HuH-7 (cell line): ENCODE measurements at regions not wholly inside any gene's neighbourhood (a gene's known extent, or its start where the extent isn't known, plus 50 kb on each side); places are given as distances from the start of the nearest gene placed in this dataset.
A peak's percentile ranks its signal among the peaks of the same experiment; 100 is the strongest.
"Not testable (repeated sequence)": the region's sequence is repeated elsewhere in the genome, so short reads cannot be mapped to it uniquely, and the experiment has no call there.

Experiments used
- DNase-seq: peaks from one replicate; pipeline ENCODE4 v3.0.0; 2011; ENCODE audit warnings: low spot score

DNA sequence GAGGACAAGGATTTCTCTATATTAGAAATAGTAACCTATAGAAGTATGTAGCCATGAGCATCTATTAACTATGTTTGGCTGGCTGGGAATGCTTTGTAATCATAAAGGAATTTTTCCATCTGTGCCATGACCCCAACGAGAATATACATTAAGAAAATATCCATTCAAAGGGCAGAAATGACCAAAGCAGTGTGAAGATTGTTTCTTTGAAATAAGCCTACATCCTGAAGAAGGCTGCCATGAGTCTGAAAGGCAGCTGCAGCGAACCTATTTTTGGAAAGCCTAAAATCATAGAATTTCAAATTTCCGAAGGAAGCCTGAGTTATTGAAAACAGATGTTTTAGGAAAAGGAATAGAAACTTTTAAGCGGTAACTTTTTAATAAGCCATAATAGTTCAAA is 244.2 kb upstream of the FOXK1 start:
- DNase-seq: no peak

DNA sequence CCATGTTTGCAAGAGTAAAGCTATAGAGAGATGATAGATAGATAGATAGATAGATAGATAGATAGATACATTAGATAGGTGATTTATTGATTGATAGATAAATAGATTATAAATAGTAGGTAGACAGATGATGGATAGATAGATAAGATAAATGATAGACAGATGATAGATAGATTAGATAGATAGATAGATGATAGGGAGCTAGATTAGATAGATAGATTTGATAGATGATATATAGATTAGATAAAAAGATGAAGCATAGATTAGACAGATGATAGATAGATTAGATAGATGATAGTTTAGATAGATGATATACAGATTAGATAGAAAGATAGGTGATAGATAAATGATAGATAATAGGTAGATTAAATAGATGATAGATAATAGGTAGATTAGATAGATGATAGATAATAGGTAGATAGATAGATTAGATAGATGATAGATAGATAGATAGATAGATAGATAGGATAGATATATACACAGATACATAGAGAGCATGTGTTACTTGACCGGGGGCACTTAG is 243.3 kb upstream of the FOXK1 start:
- no peak for DNase-seq

DNA sequence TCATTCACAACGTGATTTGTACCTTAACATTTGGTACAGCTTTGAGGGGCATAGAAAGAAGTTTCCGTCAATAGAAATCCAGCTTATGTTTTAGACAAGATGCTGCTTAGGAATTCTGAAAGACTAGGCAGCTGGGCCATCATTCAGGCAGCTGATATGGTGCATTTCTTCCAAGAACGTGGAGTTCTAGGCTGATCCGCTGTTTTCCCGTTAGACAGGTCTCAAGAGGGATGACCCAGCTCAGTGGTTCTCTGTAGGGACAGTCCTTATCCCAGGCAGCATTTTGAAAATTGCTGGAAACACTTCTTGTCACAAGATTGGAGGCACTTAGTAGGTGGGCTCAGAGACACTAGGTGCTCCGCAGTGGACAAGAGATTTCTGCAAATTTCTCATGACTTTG is 242.7 kb upstream of the FOXK1 start:
- DNase-seq: no peak

DNA sequence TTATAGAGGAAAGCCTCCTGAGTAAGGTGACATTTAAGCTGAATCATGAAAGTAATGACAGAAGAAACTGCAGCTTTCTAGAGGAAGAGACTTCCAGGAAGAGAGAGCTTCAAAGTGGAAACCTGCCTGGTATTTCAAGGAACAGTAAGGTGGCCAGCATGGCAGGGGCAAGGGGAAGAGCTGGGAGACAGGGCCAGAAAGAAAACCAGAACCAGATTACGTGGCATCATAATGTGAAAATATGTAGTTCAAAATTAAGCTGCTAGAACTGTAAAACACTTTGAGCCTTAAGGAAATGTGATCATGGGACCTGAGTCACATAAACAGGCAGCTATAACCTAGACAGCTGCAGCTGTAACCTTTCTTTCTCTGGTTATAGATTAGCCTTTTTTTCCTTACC is 238.0 kb upstream of the FOXK1 start:
- no peak for DNase-seq

DNA sequence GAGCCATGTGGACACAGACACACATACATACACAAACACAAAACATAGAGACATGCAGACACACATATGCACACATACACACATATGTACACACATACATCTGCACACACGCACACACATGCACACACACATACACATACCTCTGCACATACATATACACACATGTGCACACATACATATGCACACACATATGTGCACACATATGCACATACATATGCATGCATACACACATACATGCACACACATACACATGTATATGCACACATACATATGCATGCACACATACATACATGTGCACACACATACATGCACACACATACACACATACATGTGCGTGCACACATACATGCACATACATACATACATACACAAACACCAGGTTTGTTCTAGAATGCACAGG is 236.3 kb upstream of the FOXK1 start:
- no peak for DNase-seq

DNA sequence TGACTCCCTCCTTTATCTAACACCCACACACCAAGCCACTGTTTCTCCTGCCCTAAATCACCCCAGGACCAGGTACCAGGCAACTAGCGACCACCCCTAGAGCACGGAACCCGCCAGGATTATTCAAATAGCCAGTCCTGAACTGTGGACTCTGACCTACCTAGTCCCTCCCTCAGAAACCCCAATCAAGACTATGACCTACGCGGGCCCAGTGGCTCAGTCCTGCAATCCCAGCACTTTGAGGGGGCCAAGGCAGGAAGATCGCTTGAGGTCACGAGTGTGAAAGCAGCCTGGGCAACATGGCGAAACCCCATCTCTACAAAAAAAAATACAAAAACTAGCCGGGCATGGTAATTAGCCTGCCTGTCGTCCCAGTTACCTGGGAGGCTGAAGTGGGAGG is 232.8 kb upstream of the FOXK1 start:
- no peak for DNase-seq

DNA sequence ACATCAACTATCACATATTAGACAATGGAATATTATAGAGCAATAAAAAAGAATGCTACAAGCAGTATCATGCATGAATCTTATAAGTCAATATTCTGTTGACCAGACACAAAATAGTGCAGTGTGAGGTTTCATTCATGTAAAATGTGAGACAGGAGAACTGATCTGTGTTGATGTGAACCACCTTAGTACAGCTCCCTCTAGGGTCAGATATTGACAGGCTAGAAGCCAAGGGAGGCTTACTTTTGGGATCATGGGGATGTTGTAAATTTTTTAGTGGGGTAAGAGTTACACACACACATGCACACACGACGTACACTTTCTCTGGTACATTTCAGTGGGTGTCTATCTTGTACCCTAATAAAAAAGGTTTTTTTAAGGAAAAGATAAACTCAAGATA is 231.6 kb upstream of the FOXK1 start:
- DNase-seq: no peak

DNA sequence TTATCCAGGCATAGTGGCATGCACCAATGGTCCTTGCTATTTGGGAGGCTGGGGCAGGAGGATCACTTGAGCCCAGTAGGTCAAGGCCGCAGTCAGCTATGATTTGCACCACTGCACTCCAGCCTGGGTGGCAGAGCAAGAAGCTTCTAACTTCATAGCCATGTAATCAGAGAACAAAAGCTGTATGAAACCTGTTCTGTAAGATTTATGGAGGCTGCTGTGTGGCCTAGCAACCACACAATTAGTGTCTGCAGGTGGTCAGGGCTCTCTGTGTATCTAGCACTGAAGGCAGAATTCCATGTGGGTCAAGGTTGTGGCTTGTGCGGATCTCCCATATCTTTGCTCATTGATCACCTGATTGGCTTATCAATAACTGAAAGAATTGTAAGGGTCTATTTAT is 221.5 kb upstream of the FOXK1 start:
- no peak for DNase-seq

DNA sequence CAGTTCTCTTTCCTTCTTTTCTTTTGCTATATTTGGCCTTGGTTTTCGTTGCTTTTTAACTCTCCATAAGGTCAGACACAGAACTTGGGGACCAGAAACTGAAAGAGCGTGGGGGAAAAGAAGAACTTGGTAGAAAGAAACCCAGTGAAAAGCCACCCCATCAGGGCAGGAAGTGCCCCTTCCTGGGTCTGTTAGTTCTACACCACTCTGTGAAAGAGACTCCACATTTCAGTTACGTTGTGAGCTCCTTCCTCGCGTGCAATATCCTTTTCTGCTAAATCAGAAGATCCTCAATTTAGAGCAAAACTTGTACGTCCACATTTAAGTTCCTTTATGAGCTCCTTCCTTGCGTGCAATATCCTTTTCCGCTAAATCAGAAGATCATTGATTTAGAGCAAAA is 220.6 kb upstream of the FOXK1 start:
- DNase-seq: no peak

DNA sequence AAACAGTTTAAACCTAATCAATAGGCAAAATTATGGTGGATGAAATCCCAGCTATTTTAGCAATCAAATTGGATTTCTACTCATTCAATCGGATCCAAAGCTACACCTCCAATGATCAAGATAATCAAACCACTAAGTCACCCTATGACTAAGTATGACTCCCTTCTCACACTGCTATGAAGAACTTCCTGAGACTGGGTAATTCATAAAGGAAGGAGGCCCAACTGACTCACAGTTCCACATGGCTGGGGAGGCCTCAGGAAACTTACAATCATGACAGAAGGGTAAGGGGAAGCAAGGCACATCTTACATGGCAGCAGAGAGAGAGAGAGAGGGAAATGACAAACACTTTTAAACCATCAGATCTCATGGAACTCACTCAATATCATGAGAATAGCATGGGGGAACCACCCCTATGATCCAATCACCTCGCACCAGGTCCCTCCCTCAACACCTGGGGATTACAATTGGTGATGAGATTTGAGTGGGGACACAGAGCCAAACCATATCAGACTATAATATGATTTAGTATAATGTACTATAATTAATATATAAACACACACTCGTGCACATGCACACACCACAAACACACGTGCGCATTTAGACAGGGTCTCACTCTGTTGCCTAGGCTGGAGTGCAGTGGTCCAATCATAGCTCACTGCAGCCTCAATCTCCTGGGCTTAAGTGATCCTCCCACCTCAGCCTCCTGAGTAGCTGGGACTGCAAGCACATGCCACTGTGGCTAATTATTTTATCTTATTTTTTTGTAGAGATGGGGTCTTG is 213.6 kb upstream of the FOXK1 start:
- DNase-seq: no peak

DNA sequence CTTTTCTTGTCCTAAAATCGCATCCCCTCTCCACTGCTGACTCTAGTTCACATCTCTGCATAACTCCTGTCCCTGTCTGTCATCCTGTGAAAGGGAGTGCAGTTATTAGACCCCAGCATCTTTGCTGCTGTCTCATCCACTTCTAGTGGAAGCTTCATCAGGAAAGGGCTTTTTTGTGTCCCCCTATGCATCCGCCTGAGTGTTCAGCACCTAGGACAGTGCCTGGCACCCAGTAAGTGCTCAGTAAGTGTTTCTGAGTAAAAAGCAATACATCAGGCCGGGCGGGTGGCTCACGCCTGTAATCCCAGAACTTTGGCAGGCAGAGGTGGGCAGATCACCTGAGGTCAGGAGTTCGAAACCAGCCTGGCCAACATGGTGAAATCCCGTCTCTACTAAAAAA is 211.8 kb upstream of the FOXK1 start:
- DNase-seq: no peak

DNA sequence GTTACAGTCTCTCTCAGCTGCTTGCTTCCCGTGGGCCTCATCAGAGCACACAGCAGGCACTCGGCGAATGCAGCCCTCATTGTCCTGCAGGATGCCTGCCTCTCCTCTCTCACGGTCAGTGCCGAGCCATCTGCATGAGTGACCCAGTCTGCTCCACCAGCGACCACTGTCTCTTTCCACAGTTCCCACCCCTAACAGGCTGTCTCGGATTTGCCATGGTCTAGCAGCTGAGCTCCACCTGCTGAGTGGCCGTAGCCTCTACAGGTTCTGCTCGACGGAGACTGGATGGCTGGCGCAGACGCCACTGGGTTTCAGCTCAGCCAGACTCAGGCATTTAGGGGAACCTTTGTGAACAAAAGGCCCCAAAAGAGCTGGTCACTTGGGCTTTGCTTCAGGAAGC is 209.4 kb upstream of the FOXK1 start:
- no peak for DNase-seq

DNA sequence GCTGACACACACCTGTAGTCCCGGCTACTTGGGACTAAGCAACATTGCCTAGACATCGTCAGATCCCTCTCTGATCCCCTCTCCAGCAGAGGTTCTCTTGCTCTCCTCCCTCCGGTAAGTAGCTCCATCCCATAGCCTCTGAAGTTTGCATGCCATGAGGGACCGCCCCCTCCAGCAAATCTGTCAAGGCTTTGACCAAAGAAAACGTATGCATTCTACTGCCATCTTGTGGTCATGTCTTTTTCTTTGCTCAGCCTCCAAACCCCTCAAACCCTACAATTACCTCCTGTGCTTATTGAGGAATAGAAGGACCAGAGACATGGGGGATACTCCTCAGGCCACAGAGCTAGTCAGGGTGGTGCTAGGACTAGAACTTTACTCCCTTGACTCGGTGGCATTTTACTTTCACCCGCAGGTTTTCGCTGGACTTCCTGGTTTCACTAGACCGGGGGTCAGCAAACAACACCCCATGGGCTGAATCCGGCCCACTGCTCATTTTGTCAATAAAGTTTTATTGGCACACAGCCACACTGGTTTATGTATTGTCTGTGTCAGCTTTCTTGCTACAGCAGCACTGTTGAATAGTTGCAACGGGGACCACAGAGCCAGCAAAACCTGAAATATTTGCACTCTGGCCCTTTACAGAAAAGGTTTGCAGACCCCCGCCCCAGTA is 202.6 kb upstream of the FOXK1 start:
- DNase-seq: peak; percentile 64

DNA sequence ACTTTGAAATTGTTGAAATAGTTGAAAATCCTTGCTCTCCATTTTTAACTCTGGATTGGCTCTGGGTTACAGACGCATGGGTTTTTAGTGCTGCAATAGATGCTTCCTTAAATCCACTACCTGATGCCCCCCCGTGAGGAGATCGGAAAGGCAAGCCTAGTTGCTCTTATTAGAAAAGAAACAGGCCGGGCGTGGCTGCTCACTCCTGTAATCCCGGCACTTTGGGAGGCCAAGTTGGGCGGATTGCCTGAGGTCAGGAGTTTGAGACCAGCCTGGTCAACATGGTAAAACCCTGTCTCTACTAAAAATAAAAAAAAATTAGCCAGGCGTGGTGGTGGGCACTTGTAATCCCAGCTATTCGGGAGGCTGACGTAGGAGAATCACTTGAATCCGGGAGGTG is 202.0 kb upstream of the FOXK1 start:
- DNase-seq: not testable (repeated sequence)

DNA sequence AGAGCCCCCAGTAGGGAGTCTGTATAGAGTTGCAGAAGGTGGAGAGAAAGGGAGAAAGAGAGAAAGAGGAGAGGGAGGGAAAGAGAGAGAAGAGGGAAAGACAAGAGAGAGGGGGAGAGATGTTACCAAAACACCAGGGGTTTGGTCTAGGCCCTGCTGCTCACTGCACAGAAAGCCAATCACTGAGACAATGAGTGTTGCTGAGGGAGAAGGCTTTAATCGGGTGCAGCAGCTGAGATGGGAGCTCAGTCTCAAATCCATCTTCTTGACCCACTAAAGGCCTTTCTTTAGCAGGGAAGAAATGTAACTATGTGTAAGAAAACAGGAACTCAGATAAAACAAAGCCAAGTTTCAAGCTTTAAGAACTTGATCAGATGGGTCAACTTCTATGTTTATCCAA is 198.2 kb upstream of the FOXK1 start:
- no peak for DNase-seq

DNA sequence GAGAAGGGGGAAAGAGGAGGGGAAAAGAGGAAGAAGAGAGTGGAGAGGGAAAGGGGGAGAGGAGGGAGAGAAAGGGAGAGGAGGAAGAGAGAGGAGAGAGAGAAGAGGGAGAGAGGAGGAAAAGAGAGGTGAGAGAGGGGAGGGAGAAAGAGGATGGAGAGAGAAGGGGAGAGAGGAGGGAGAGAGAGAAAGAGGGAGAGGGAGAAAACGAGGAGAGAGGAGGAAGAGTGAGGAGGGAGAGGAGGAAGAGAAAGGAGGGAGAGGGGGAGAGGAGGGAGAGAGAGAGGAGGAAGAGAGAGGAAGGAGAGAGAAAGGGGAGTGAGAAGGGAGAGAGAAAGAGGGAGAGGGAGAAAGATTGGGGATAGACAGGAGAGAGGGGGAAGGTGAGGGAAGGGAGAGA is 197.6 kb upstream of the FOXK1 start:
- no peak for DNase-seq

DNA sequence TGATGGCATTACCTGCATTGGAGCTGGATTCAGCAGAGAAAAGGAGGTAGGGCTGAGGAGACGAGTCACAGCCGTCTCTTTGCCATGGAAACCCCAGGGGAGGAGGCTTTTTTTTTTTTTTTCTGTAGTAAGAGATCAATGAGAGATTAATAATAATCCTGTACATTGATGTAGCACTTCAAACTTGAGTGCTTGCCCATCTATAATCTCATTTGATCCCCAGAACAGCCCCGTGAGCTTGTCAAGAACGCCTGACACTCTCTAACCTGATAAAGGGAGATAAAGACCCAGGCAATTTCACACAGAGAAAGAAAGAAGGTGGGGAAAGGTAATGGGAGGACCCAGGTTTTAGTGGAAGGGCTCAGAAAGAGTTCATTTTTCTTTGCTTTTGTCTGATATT is 195.2 kb upstream of the FOXK1 start:
- no peak for DNase-seq

DNA sequence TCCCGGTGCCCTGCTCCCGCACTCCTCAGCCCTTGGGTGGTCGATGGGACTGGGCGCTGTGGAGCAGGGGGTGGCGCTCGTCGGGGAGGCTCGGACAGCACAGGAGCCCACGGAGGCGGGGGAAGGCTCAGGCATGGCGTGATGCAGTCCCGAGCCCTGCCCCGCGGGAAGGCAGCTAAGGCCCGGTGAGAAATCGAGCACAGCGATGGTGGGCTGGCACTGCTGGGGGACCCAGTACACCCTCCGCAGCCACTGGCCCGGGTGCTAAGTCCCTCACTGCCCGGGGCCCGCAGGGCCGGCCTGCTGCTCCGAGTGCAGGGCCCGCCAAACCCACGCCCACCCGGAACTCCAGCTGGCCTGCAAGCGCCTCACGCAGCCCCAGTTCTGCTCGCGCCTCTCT is 185.2 kb upstream of the FOXK1 start:
- DNase-seq: not testable (repeated sequence)

DNA sequence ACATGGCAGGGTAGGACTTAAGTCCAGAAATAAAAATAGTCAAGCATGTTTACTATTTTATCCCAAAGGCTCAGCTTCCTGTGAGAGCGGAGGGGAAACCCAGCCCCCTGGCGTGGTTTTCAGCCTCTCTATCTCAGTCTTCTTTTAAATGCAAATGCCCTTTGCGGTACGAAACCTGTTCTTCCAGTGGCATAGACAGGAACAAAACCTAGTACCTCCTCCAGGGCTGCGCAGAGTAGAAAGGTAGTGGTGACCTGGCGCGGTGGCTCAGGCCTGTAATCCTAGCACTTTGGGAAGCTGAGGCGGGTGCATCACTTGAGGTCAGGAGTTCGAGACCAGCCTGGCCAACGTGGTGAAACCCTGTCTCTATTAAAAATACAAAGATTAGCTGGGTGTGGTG is 181.3 kb upstream of the FOXK1 start:
- DNase-seq: no peak

DNA sequence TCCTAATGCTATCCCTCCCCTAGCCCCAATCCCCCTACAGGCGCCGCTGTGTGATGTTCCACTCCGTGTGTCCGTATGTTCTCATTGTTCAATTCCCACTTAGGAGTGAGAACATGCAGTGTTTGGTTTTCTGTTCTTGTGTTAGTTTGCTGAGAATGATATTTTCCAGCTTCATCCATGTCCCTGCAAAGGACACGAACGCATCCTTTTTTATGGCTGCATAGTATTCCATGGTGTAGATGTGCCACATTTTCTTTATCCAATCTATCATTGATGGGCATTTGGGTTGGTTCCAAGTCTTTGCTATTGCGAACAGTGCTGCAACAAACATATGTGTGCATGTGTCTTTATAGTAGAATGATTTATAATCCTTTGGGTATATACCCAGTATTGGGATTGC is 174.2 kb upstream of the FOXK1 start:
- DNase-seq: not testable (repeated sequence)

DNA sequence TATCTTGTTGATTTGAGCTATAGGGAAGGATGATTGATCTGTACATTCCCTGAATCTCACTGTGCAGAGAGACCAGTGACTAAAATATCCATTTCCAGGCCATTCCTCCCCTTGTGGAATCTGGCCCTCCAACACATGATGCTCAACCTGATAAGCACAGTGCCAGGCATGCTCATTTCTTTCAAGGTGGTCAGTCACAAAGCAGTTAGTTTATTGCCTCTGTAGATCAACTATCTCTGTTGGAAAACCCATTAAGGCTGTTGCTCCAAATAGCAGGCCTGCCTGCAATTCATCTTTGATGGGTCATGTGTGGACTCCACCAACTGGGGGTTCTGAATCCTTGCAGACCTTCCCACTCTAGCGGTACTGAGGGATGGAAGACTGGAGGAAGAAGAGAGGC is 168.6 kb upstream of the FOXK1 start:
- no peak for DNase-seq

DNA sequence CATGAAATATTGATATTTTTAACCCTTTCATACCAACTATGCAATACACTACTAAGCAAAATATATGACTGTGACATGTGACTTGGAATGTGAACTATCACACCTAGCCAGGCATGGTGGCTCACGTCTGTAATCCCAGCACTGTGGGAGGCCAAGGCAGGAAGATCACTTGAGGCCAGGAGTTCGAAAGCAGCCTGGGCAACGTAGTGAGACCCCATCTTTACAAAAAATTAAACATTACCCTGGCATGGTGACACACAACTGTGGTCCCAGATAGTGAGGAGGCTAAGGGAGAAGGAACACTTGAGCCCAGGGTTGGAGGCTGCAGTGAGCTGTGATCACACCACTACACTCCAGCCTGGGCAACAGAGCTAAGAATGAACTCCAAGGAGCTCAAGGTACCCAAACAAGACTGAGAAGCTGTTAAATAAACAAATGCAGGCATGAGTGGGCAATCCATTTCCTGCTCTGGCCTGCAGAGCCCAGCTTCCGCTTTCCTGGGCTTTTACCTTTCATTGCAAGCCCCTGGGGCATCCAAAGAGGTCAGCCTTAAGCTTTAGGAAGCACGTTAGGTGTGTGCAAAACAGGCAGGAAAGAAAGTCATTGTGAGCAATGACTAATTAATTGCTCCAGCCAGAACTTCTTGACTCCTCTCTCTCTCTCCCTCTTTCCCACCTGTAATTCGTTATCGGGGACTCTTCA is 162.1 kb upstream of the FOXK1 start:
- no peak for DNase-seq

DNA sequence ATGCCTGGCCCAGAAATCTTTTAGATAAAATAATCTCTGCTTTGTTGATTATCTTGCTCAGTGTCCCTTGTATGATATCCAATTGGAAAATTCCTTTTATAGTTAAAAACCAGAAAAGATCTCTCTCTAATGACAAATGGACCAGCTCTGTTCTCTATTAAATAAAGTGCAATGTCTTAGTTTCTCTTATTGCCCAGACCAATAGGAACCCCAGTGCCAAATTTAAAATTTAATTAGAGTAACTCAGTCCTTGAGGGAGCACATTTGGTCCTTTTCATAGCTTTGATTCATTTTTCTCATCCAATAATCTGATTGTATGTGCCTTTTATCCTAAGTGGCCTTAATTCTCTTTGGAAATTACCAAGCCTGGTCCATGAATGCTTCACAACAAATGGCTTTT is 158.9 kb upstream of the FOXK1 start:
- DNase-seq: no peak
